ENCODE measurements at regions not wholly inside any gene's neighbourhood (a gene's known extent, or its start where the extent isn't known, plus 50 kb on each side); places are given as distances from the start of the nearest gene placed in this dataset.

- DNase-seq = no peak
- in situ Hi-C loops (cut with HindIII; ENCODE audit: low pct_ligation_motif_present, low pct_unique_long_range_greater_than_20kb, low sequenced_read_pairs) = no loop called here
Observed at GRCh38 chr20:24163506-24163905, 174.9 kb upstream of the GGTLC1 start.

GRCh38 chr20:24160563-24161281, 172.1 kb upstream of the GGTLC1 start:
- DNase-seq = peak; percentile 38
- in situ Hi-C loops (cut with HindIII; ENCODE audit: low pct_ligation_motif_present, low pct_unique_long_range_greater_than_20kb, low sequenced_read_pairs) = no loop called here

DNA sequence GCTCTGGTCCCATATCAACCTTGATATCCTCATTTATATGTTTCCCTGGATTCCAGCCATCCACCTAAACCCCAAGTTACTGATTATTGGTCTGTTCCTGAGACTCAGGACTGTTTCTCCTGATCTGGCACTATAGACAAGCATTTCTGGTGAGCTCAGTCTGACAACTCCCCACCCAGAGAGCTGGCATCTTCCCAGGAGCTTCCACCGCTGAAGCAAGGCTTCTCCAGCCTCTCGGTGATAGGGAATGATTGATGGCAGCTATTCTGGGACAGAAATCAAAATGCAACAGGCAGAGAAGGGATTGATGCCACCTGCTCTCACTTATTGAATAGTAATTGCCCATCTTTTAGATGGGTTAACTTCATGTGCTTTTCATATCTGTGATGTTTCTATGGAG, 169.7 kb upstream of the GGTLC1 start:
- DNase-seq = no peak
- in situ Hi-C loops (cut with HindIII; ENCODE audit: low pct_ligation_motif_present, low pct_unique_long_range_greater_than_20kb, low sequenced_read_pairs) = no loop called here

DNA sequence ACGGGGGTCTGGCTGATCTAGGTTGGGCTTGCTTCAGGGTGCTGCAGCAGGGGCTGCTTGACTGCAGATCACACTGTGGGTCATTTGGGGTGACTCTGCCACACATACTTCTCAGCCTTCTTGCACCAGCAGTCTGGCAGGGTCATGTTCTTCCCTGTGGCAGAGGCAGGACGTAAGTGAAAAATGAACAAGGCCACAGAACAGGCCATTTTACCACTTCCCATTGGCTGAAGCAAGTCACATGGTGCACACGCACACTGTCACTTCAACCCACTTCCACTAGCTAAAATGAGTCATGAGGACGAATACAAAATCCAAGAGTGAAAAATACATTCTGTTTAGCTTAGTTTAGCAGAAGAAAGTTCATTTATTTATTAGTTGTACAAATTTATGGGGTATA, 168.6 kb upstream of the GGTLC1 start:
- no peak for DNase-seq
- in situ Hi-C loops (cut with HindIII; ENCODE audit: low pct_ligation_motif_present, low pct_unique_long_range_greater_than_20kb, low sequenced_read_pairs) = no loop called here

DNA sequence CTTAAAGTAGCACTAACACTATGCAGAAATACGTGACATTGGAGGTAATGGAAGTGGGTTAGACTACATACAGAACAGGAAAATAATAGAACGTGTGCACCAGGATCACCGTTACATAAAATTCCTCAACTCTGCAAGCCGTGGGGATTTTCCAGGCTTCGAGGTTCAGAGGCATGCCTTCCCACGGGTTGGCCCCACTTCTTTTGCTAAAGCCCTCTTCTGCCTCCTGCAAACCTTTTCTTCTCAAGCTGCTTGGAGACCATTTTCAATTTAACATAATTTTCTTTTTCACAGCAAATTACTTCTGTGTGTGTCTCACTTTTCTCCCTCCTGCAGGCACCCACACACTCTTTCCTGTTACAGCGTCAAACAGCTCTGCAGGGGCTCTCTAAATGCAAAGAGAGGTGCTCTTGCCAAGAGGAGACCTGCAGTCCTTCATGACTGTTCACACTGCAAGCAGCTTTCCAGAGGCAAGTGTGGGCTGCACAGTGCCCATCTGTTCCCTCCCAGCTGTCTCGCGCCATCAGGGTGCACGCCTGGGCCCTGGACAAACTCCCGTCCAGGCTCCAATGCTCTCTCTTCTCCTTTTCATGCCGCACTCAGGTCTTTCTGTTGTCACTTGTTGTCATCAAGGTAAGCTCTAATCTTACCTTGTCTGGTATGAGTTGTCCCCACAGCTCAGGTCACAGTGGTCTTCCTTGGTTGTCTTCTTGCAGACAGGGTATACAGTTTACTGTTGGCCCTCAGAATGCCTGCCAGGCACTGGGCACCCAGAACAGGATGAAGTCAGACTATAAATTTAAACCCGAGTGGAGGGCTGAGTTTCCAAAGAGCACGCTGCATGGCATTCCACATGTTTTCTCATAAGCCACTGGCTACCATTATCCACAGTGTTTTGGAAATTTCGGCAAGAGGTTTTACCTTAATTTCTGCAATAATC, 164.8 kb upstream of the GGTLC1 start:
- DNase-seq = no peak
- in situ Hi-C loops (cut with HindIII; ENCODE audit: low pct_ligation_motif_present, low pct_unique_long_range_greater_than_20kb, low sequenced_read_pairs) = no loop called here

DNA sequence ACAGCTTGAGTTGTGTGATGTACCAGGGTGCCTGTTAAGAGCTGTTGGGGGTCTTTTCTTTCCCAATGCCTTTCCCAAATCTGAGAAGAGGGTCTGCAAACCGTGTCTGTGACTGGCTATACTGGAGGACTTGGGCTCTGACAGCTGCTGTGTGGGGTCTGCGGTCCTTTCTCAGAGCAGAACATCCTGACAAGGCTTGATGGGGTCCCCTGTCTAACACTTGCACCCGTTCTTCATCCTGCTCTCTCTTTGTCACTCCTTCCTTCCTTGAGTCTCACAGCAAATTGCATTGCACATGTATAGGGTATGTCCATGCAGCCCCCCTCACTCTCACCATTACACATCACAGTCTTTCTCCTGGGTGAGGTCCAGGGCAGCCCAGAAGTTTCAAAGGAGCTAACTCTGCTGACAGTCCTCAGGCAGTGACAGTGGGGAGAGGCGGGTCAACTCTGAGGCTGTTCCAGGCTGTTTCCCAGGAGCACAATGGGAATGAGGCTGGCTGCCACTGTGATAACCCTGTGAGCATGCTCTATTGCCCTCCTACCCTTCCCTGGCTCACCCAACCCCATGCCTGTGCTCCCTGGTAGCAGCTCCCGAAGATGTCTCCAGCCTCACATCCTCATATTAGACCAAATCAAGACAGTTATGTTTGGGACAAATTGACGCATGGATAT, 163.2 kb upstream of the GGTLC1 start:
- in situ Hi-C loops (cut with HindIII; ENCODE audit: low pct_ligation_motif_present, low pct_unique_long_range_greater_than_20kb, low sequenced_read_pairs) = no loop called here
- DNase-seq = no peak

- in situ Hi-C loops (cut with HindIII; ENCODE audit: low pct_ligation_motif_present, low pct_unique_long_range_greater_than_20kb, low sequenced_read_pairs) = no loop called here
- no peak for DNase-seq
Observed at GRCh38 chr20:24150406-24150805, 161.8 kb upstream of the GGTLC1 start.

DNA sequence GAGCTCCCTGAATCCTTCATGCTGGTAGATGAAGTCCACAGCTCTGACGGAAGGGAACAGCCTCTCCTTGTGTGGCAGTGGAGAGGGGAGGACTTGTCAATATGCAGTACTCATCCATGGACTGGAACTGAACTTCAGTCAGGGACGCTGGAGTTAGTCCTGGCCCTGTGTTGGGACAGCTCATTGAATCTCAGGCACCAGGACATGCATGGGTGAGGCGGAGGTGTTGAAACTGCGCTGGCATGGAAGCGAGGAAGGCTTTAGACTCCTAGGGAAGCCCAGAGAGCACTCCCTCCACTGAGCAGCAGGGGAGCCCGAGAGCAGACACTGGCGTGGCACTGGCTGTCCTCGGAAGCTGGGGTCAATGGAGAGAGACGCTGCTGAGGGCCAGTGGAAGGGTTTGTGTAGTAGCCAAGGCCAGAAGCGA, 161.3 kb upstream of the GGTLC1 start:
- DNase-seq = peak; percentile 7
- in situ Hi-C loops (cut with HindIII; ENCODE audit: low pct_ligation_motif_present, low pct_unique_long_range_greater_than_20kb, low sequenced_read_pairs) = no loop called here

- no peak for DNase-seq
- in situ Hi-C loops (cut with HindIII; ENCODE audit: low pct_ligation_motif_present, low pct_unique_long_range_greater_than_20kb, low sequenced_read_pairs) = no loop called here
Observed at GRCh38 chr20:24149175-24149574, 160.6 kb upstream of the GGTLC1 start.

- no peak for DNase-seq
- in situ Hi-C loops (cut with HindIII; ENCODE audit: low pct_ligation_motif_present, low pct_unique_long_range_greater_than_20kb, low sequenced_read_pairs) = no loop called here
Observed at GRCh38 chr20:24148372-24148771, 159.8 kb upstream of the GGTLC1 start.

DNA sequence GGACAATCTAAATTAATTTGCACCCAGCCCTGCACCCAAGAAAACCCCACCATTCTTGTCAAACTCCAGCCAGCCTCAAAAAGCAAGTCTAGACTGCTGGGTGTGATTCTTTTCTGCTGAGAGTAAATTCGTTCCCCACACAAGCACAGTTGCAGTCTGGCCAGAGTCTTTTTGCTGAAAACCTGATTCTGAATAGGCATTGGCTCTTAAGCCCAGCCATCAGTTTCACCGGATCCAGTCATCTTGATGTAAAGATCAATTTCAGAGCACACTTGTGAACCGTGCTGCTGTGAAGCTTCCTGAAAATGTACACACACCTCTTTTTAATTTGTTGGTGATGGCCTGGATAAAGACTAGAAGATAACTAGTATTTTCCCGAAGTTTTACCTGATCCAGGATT, 159.4 kb upstream of the GGTLC1 start:
- no peak for DNase-seq
- in situ Hi-C loops (cut with HindIII; ENCODE audit: low pct_ligation_motif_present, low pct_unique_long_range_greater_than_20kb, low sequenced_read_pairs) = no loop called here

DNA sequence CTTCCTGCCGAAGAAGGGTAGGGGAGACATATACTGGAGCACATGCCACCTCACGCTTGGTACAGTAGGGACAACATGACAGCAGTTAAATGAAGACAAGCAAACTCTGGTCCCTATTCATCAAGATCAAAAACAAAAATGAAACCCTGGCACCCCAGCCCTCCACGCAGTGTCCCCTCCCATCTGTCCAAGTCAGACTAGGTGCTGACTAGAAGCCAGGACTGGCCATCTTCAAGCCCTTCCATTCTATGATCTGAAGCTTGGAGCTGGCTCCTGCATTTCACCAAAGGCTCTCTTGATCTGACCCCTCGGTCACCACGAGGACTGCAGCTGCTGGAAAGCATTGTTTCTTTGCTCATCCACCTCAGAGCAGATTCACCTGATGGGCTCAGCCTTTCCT, 158.9 kb upstream of the GGTLC1 start:
- in situ Hi-C loops (cut with HindIII; ENCODE audit: low pct_ligation_motif_present, low pct_unique_long_range_greater_than_20kb, low sequenced_read_pairs) = no loop called here

GRCh38 chr20:24146231-24146634, 157.7 kb upstream of the GGTLC1 start:
- DNase-seq = no peak
- in situ Hi-C loops (cut with HindIII; ENCODE audit: low pct_ligation_motif_present, low pct_unique_long_range_greater_than_20kb, low sequenced_read_pairs) = no loop called here

More for the DNA sequence above, 158.9 kb upstream of the GGTLC1 start:
- DNase-seq = no peak

- in situ Hi-C loops (cut with HindIII; ENCODE audit: low pct_ligation_motif_present, low pct_unique_long_range_greater_than_20kb, low sequenced_read_pairs) = no loop called here
- DNase-seq = no peak
Observed at GRCh38 chr20:24144371-24144770, 155.8 kb upstream of the GGTLC1 start.

GRCh38 chr20:24141111-24141510, 152.5 kb upstream of the GGTLC1 start:
- DNase-seq = no peak

DNA sequence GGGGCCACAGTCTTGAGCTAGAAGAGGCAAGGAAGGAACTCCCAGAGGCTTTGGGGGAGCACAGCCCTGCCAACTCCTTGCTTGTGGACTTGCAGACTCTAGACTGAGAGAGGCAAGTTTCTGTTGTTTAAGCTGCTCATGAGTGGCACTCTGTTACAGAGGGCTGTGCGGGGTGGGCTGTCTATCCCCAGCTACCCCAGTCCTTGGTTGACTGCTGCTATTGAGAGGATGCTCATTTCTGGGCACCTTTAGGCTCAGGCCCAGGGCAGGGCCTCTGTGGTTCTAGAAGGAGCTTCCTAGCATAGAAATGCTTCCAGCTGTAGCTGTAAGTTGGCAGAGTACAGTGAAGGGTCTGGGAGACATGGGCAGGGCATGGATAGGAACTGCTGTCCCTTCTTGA, 151.3 kb upstream of the GGTLC1 start:
- DNase-seq = no peak
- in situ Hi-C loops (cut with HindIII; ENCODE audit: low pct_ligation_motif_present, low pct_unique_long_range_greater_than_20kb, low sequenced_read_pairs) = no loop called here

More at GRCh38 chr20:24141111-24141510, 152.5 kb upstream of the GGTLC1 start:
- in situ Hi-C loops (cut with HindIII; ENCODE audit: low pct_ligation_motif_present, low pct_unique_long_range_greater_than_20kb, low sequenced_read_pairs) = no loop called here

GRCh38 chr20:24138951-24139350, 150.4 kb upstream of the GGTLC1 start:
- in situ Hi-C loops (cut with HindIII; ENCODE audit: low pct_ligation_motif_present, low pct_unique_long_range_greater_than_20kb, low sequenced_read_pairs) = no loop called here
- no peak for DNase-seq

- in situ Hi-C loops (cut with HindIII; ENCODE audit: low pct_ligation_motif_present, low pct_unique_long_range_greater_than_20kb, low sequenced_read_pairs) = no loop called here
- no peak for DNase-seq
Observed at GRCh38 chr20:24138196-24138857, 149.7 kb upstream of the GGTLC1 start.
